C4-2B (cell line): ENCODE measurements at regions not wholly inside any gene's neighbourhood (a gene's known extent, or its start where the extent isn't known, plus 50 kb on each side); places are given as distances from the start of the nearest gene placed in this dataset.

Experiments
- CTCF ChIP-seq: fragments of 450-650 bp; conservative IDR thresholded peaks from 2 replicates; pipeline ENCODE4 v1.5.1; 2017; ENCODE audit warnings: mild to moderate bottlenecking
- ZFX ChIP-seq: fragments of 450-650 bp; IDR thresholded peaks from 2 replicates; pipeline ENCODE4 v1.6.1; 2017

DNA sequence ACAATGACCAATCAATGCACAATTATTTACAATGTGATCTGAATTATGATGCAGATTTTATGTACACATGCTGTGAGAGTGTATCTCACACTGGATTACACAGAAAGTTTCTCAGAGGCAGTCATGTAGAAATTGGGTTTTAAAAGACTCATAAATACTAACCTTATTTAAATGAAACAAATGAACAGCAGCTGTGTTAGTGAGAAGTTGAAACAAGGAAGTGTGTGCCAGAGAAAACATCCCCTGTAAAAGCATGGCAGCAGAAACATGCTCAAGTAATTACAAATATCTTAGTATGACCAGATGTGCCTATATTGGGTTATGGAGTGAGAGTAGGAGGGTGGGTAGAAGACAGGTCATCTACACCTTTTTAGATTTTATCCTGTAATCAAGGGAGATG is 723.7 kb downstream of the C12orf50 start:
- no peak for TF ChIP-seq CTCF
- TF ChIP-seq ZFX, result no peak
